Liver (tissue), 8 donors: ENCODE measurements at regions not wholly inside any gene's neighbourhood (a gene's known extent, or its start where the extent isn't known, plus 50 kb on each side); places are given as distances from the start of the nearest gene placed in this dataset.

Experiments used
- DNase-seq: peaks from one replicate; pipeline ENCODE4 v3.0.0-alpha.2; 2017; ENCODE audit warnings: low spot score
- H3K27ac ChIP-seq, 2 donors: one replicate each; pipeline ENCODE4 v1.7.0; 2013; ENCODE audit warnings: inconsistent platforms in 2 of 2, low read length in 2 of 2, control low read depth in 1 of 2, low read depth in 1 of 2, mild to moderate bottlenecking in 1 of 2
- H3K27me3 ChIP-seq, 4 donors: one replicate each; pipeline versions ENCODE4 v1.6.1 to v1.7.0; 2013; ENCODE audit warnings: low read length in 3 of 4, inconsistent platforms in 1 of 4, mild to moderate bottlenecking in 1 of 4, moderate library complexity in 1 of 4; ENCODE audit not compliant: control insufficient read depth in 4 of 4, insufficient read depth in 4 of 4
- H3K36me3 ChIP-seq, 4 donors: one replicate each; pipeline versions ENCODE4 v1.6.1 to v1.7.0; 2013; ENCODE audit warnings: low read length in 3 of 4, mild to moderate bottlenecking in 3 of 4, low read depth in 1 of 4, moderate library complexity in 1 of 4; ENCODE audit not compliant: control insufficient read depth in 4 of 4, insufficient read depth in 3 of 4
- H3K4me1 ChIP-seq, 4 donors: one replicate each; pipeline versions ENCODE4 v1.6.1 to v1.7.0; 2013; ENCODE audit warnings: low read length in 3 of 4, mild to moderate bottlenecking in 3 of 4, moderate library complexity in 1 of 4; ENCODE audit not compliant: control insufficient read depth in 4 of 4, insufficient read depth in 4 of 4
- H3K4me3 ChIP-seq, 3 donors: one replicate each; pipeline versions ENCODE4 v1.6.1 to v1.7.0; 2013; ENCODE audit warnings: low read length in 3 of 3, control low read depth in 1 of 3, low read depth in 1 of 3, mild to moderate bottlenecking in 1 of 3
- H3K9ac ChIP-seq, 2 donors: one replicate each; pipeline ENCODE4 v1.7.0; 2013; ENCODE audit warnings: low read length in 2 of 2, mild to moderate bottlenecking in 2 of 2, moderate library complexity in 2 of 2, control low read depth in 1 of 2, low read depth in 1 of 2
- H3K9me3 ChIP-seq, 4 donors: one replicate each; pipeline versions ENCODE4 v1.6.1 to v1.7.0; 2013; ENCODE audit warnings: low read length in 3 of 4; ENCODE audit not compliant: control insufficient read depth in 4 of 4
- ATF3 ChIP-seq: IDR thresholded peaks from 2 replicates; pipeline ENCODE4 v1.6.1; 2016; ENCODE audit warnings: antibody characterized with exemption
- EGR1 ChIP-seq, 2 donors: IDR thresholded peaks; 2 replicates each; pipeline ENCODE4 v1.6.1; 2016 to 2018; ENCODE audit warnings: antibody characterized with exemption in 2 of 2, low read depth in 2 of 2
- FOXA1 ChIP-seq: IDR thresholded peaks from 2 replicates; pipeline ENCODE4 v1.6.1; 2016; ENCODE audit warnings: antibody characterized with exemption
- FOXA2 ChIP-seq: IDR thresholded peaks from 2 replicates; pipeline ENCODE4 v1.6.1; 2016; ENCODE audit warnings: antibody characterized with exemption
- HNF4A ChIP-seq, 2 donors: conservative IDR thresholded peaks; 2 replicates each; pipeline ENCODE4 v1.6.1; 2016; ENCODE audit warnings: antibody characterized with exemption in 2 of 2, mild to moderate bottlenecking in 2 of 2
- HNF4G ChIP-seq: IDR thresholded peaks from 2 replicates; pipeline ENCODE4 v1.6.1; 2016; ENCODE audit warnings: antibody characterized with exemption
- JUND ChIP-seq, 2 donors: IDR thresholded peaks; 2 replicates each; pipeline ENCODE4 v1.6.1; 2016; ENCODE audit warnings: antibody characterized with exemption in 2 of 2
- MAX ChIP-seq: IDR thresholded peaks from 2 replicates; pipeline ENCODE4 v1.6.1; 2016; ENCODE audit warnings: antibody characterized with exemption
- NR2F2 ChIP-seq: IDR thresholded peaks from 2 replicates; pipeline ENCODE4 v1.6.1; 2016; ENCODE audit warnings: antibody characterized with exemption
- RAD21 ChIP-seq, 2 donors: IDR thresholded peaks; 2 replicates each; pipeline ENCODE4 v1.6.1; 2016; ENCODE audit warnings: antibody characterized with exemption in 2 of 2, mild to moderate bottlenecking in 2 of 2
- RXRA ChIP-seq, 2 donors: IDR thresholded peaks; 2 replicates each; pipeline ENCODE4 v1.6.1; 2017 to 2018; ENCODE audit warnings: antibody characterized with exemption in 2 of 2, mild to moderate bottlenecking in 1 of 2
- SP1 ChIP-seq: IDR thresholded peaks from 2 replicates; pipeline ENCODE4 v1.6.1; 2018; ENCODE audit warnings: antibody characterized with exemption, mild to moderate bottlenecking
- TAF1 ChIP-seq: conservative IDR thresholded peaks from 2 replicates; pipeline ENCODE4 v1.6.1; 2016; ENCODE audit warnings: antibody characterized with exemption, mild to moderate bottlenecking
- YY1 ChIP-seq: IDR thresholded peaks from 2 replicates; pipeline ENCODE4 v1.6.1; 2016; ENCODE audit warnings: antibody characterized with exemption, mild to moderate bottlenecking
- ZBTB33 ChIP-seq: IDR thresholded peaks from 2 replicates; pipeline ENCODE4 v1.6.1; 2016; ENCODE audit warnings: antibody characterized with exemption
- WGBS: extraction: QIAGEN DNeasy Blood & Tissue Kit; methylation state at CpG from one replicate; pipeline ENCODE4 v1.1.7; 2013; 5-methylcytosine and 5-hydroxymethylcytosine counted together
- TF ChIP-seq, protein P1 (sequence below): IDR thresholded peaks from 2 replicates; pipeline ENCODE4 v1.6.1; 2016; ENCODE audit warnings: antibody characterized with exemption, mild to moderate bottlenecking
- TF ChIP-seq, protein P2 (sequence below): fragments of 150-350 bp; IDR thresholded peaks from 2 replicates; pipeline ENCODE4 v1.5.1; 2017; ENCODE audit warnings: improper control_type of control experiment, low read depth, low read length; ENCODE audit not compliant: missing input control
- donor health status: healthy.
- donor health status: healthy.
- donor health status: healthy.
- donor health status: healthy.
- donor health status: healthy.

DNA sequence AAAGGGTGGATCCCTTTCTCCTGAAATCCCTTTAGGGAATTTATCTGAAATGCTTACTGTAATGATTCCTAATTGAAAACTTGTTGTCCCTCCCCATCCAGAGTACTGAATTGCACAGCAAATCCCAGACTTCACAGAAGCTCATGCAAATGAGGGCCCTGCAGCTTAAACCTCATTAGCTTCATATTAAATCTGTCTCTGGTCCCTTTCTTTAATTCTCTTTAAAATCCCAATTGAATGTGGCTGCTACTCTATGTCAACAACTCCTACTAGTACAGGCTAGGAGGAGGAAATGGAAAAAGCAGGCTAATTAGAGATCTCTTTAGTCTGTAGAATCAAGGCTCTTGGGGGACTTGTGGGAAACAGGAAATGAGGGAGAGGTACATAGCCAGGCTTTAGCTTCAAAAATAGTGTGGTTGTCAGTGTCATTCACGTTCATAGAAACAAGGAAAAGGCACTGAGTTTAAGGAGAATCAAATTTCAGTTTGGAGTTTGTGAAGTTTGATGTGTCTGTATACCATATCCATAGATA is 191.3 kb upstream of the PRDM9 start:
- Histone ChIP-seq H3K27me3 (no peaks in the 10 kb centered on the region), H3K4me3 (no peak overlapping the region), H3K9ac (no peak overlapping the region), H3K36me3 (no peaks in the 10 kb centered on the region), H3K27ac (no peak overlapping the region), H3K4me1 (no peaks in the 10 kb centered on the region), H3K9me3 (no peaks in the 10 kb centered on the region)
- DNase-seq = no peak
- TF ChIP-seq, protein P1, sequence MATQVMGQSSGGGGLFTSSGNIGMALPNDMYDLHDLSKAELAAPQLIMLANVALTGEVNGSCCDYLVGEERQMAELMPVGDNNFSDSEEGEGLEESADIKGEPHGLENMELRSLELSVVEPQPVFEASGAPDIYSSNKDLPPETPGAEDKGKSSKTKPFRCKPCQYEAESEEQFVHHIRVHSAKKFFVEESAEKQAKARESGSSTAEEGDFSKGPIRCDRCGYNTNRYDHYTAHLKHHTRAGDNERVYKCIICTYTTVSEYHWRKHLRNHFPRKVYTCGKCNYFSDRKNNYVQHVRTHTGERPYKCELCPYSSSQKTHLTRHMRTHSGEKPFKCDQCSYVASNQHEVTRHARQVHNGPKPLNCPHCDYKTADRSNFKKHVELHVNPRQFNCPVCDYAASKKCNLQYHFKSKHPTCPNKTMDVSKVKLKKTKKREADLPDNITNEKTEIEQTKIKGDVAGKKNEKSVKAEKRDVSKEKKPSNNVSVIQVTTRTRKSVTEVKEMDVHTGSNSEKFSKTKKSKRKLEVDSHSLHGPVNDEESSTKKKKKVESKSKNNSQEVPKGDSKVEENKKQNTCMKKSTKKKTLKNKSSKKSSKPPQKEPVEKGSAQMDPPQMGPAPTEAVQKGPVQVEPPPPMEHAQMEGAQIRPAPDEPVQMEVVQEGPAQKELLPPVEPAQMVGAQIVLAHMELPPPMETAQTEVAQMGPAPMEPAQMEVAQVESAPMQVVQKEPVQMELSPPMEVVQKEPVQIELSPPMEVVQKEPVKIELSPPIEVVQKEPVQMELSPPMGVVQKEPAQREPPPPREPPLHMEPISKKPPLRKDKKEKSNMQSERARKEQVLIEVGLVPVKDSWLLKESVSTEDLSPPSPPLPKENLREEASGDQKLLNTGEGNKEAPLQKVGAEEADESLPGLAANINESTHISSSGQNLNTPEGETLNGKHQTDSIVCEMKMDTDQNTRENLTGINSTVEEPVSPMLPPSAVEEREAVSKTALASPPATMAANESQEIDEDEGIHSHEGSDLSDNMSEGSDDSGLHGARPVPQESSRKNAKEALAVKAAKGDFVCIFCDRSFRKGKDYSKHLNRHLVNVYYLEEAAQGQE = no peak
- TF ChIP-seq SP1 = no peak
- no peak for TF ChIP-seq HNF4G
- TF ChIP-seq NR2F2 = no peak
- WGBS = 25% methylated on average over 1 of the region's 1 CpG

DNA sequence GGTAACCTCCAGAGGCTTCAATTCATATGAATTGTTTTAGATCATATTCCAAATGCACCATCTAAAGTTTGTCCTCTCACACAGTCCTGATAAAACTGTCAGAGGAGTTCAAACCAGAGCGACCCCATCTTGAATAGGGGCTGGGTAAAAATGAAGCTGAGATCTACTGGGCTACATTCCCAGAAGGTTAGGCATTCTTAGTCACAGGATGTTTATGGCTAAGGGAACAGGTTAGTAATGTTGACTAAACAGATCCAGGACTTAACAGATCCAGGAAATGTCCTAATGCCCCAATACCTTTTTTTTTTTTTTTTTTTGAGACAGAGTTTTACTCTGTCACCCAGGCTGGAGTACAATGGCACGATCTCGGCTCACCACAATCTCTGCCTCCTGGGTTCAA is 192.6 kb upstream of the PRDM9 start:
- DNase-seq = no peak
- no peak overlapping the region for H3K4me3 ChIP-seq
- no peaks in the 10 kb centered on the region for H3K4me1 ChIP-seq
- no peaks in the 10 kb centered on the region for H3K9me3 ChIP-seq
- no peak overlapping the region for H3K9ac ChIP-seq
- TF ChIP-seq, protein P1 = no peak
- TF ChIP-seq HNF4G = no peak
- TF ChIP-seq RAD21 (IDR thresholded peaks at IDR 0.05) = no peak
- TF ChIP-seq FOXA1 = no peak
- no peak for TF ChIP-seq ATF3
- no peak for TF ChIP-seq HNF4A (conservative IDR thresholded peaks at IDR 0.05)
- TF ChIP-seq TAF1 = no peak
- no peak for TF ChIP-seq MAX
- TF ChIP-seq YY1 = no peak
- TF ChIP-seq, protein P2, sequence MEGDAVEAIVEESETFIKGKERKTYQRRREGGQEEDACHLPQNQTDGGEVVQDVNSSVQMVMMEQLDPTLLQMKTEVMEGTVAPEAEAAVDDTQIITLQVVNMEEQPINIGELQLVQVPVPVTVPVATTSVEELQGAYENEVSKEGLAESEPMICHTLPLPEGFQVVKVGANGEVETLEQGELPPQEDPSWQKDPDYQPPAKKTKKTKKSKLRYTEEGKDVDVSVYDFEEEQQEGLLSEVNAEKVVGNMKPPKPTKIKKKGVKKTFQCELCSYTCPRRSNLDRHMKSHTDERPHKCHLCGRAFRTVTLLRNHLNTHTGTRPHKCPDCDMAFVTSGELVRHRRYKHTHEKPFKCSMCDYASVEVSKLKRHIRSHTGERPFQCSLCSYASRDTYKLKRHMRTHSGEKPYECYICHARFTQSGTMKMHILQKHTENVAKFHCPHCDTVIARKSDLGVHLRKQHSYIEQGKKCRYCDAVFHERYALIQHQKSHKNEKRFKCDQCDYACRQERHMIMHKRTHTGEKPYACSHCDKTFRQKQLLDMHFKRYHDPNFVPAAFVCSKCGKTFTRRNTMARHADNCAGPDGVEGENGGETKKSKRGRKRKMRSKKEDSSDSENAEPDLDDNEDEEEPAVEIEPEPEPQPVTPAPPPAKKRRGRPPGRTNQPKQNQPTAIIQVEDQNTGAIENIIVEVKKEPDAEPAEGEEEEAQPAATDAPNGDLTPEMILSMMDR = no peak
- TF ChIP-seq NR2F2 = no peak
- TF ChIP-seq FOXA2 = no peak
- TF ChIP-seq ZBTB33 = no peak
- no peak for TF ChIP-seq JUND (IDR thresholded peaks at IDR 0.05)
- TF ChIP-seq RXRA (IDR thresholded peaks at IDR 0.05) = no peak
- no peak for TF ChIP-seq EGR1 (IDR thresholded peaks at IDR 0.05; ENCODE audit: low read depth in 2 of 2)
- WGBS = 85% methylated on average over 3 of the region's 3 CpGs
- no peaks in the 10 kb centered on the region for H3K36me3 ChIP-seq
- no peaks in the 10 kb centered on the region for H3K27me3 ChIP-seq
- no peak overlapping the region for H3K27ac ChIP-seq
